SK-N-MC (cell line): ENCODE measurements at regions not wholly inside any gene's neighbourhood (a gene's known extent, or its start where the extent isn't known, plus 50 kb on each side); places are given as distances from the start of the nearest gene placed in this dataset.
"Not testable (repeated sequence)": the region's sequence is repeated elsewhere in the genome, so short reads cannot be mapped to it uniquely, and the experiment has no call there.

ENCODE experiments used
- EZH2 ChIP-seq: fragments of 200-600 bp; sonication (generic); IDR thresholded peaks from one replicate; pipeline ENCODE4 v1.6.1; 2017; ENCODE audit warnings: antibody characterized with exemption
- POLR2AphosphoS5 ChIP-seq: IDR thresholded peaks from 2 replicates; pipeline ENCODE4 v1.6.1; 2012; ENCODE audit warnings: mild to moderate bottlenecking, low read depth, low read length, borderline replicate concordance

DNA sequence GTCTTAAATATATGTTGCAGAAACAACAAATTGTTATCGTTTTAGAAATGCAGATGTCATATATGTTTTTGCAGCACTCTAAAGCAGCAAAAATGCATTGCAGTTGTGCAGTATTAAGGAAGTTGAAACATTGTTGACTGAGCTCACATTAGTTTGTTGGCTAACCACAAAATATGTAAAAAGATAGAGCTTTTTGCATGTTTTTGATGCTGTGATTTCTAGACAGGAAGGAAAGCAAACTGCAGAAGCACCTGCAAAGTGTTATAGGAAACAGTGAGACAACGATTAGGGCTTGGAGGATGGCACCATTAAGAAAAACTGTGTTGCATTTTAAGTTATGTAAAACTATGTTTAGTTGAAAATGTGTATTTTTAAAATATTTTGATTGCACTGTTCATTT, 366.7 kb downstream of the SRGAP2C start:
- not testable (repeated sequence) for TF ChIP-seq EZH2, POLR2AphosphoS5
